ENCODE measurements at regions not wholly inside any gene's neighbourhood (a gene's known extent, or its start where the extent isn't known, plus 50 kb on each side); places are given as distances from the start of the nearest gene placed in this dataset.

GRCh38 chr4:128709268-128709667 lies 100.2 kb upstream of the JADE1 start:
- no peak for TF ChIP-seq CTCF (optimal IDR thresholded peaks at IDR 0.05 in 1 of 3, IDR thresholded peaks at IDR 0.05 in 1 of 3, conservative IDR thresholded peaks at IDR 0.05 in 1 of 3; ENCODE audit: extremely low read depth in 1 of 3, insufficient read depth in 2 of 3, low read length in 3 of 3)
- TF ChIP-seq EZH2 (IDR thresholded peaks at IDR 0.05; ENCODE audit: low read length), result no peak

Measured in keratinocyte (primary cell).